ENCODE measurements at regions not wholly inside any gene's neighbourhood (a gene's known extent, or its start where the extent isn't known, plus 50 kb on each side); places are given as distances from the start of the nearest gene placed in this dataset.

GRCh38 chr16:51410125-51410524, 259.1 kb upstream of the SALL1 start:
- no peak overlapping the region for H3K4me3 ChIP-seq (replicated peaks; ENCODE audit: insufficient read depth, low read length)
- TF ChIP-seq GABPA (IDR thresholded peaks at IDR 0.05; ENCODE audit: low read depth) (no peak), SPI1 (IDR thresholded peaks at IDR 0.05; ENCODE audit: borderline replicate concordance, low read depth) (no peak), REST (IDR thresholded peaks at IDR 0.05; ENCODE audit: insufficient replicate concordance, low read depth) (no peak), POLR2AphosphoS5 (IDR thresholded peaks at IDR 0.05; ENCODE audit: low read depth) (no peak), CTCF (IDR thresholded peaks at IDR 0.05; ENCODE audit: insufficient read depth, low read length) (no peak)
- H3K27me3 ChIP-seq (ENCODE audit: insufficient read depth, poor library complexity, severe bottlenecking), result no peaks in the 10 kb centered on the region
- no peak overlapping the region for H3K27ac ChIP-seq (replicated peaks)
- DNase-seq (ENCODE audit: low read depth in 1 of 2, low spot score in 1 of 2), result no peak

- DNase-seq (ENCODE audit: low read depth in 1 of 2, low spot score in 1 of 2), result no peak
- TF ChIP-seq SPI1 (IDR thresholded peaks at IDR 0.05; ENCODE audit: borderline replicate concordance, low read depth) (no peak), REST (IDR thresholded peaks at IDR 0.05; ENCODE audit: insufficient replicate concordance, low read depth) (no peak), CTCF (IDR thresholded peaks at IDR 0.05; ENCODE audit: insufficient read depth, low read length) (no peak), POLR2AphosphoS5 (IDR thresholded peaks at IDR 0.05; ENCODE audit: low read depth) (no peak), GABPA (IDR thresholded peaks at IDR 0.05; ENCODE audit: low read depth) (no peak)
- no peak overlapping the region for H3K27ac ChIP-seq (replicated peaks)
Observed at GRCh38 chr16:51409001-51409675, 258.1 kb upstream of the SALL1 start.

GRCh38 chr16:51408357-51408756, 257.3 kb upstream of the SALL1 start:
- Histone ChIP-seq H3K27ac (replicated peaks) (no peak overlapping the region), H3K27me3 (ENCODE audit: insufficient read depth, poor library complexity, severe bottlenecking) (no peaks in the 10 kb centered on the region), H3K4me3 (replicated peaks; ENCODE audit: insufficient read depth, low read length) (no peak overlapping the region)
- no peak for TF ChIP-seq GABPA (IDR thresholded peaks at IDR 0.05; ENCODE audit: low read depth)
- TF ChIP-seq SPI1 (IDR thresholded peaks at IDR 0.05; ENCODE audit: borderline replicate concordance, low read depth), result no peak
- TF ChIP-seq REST (IDR thresholded peaks at IDR 0.05; ENCODE audit: insufficient replicate concordance, low read depth), result no peak
- TF ChIP-seq CTCF (IDR thresholded peaks at IDR 0.05; ENCODE audit: insufficient read depth, low read length), result no peak
- no peak for TF ChIP-seq POLR2AphosphoS5 (IDR thresholded peaks at IDR 0.05; ENCODE audit: low read depth)
- no peak for DNase-seq (ENCODE audit: low read depth in 1 of 2, low spot score in 1 of 2)

More at GRCh38 chr16:51409001-51409675, 258.1 kb upstream of the SALL1 start:
- no peak overlapping the region for H3K4me3 ChIP-seq (replicated peaks; ENCODE audit: insufficient read depth, low read length)
- H3K27me3 ChIP-seq (ENCODE audit: insufficient read depth, poor library complexity, severe bottlenecking), result no peaks in the 10 kb centered on the region

Measured in HL-60 (cell line).